RPMI7951 (cell line): ENCODE measurements at regions not wholly inside any gene's neighbourhood (a gene's known extent, or its start where the extent isn't known, plus 50 kb on each side); places are given as distances from the start of the nearest gene placed in this dataset.
"Not testable (repeated sequence)": the region's sequence is repeated elsewhere in the genome, so short reads cannot be mapped to it uniquely, and the experiment has no call there.

ENCODE experiments used
- DNase-seq: peaks from one replicate; pipeline ENCODE4 v3.0.0-alpha.2; 2012; ENCODE audit warnings: low read depth

DNA sequence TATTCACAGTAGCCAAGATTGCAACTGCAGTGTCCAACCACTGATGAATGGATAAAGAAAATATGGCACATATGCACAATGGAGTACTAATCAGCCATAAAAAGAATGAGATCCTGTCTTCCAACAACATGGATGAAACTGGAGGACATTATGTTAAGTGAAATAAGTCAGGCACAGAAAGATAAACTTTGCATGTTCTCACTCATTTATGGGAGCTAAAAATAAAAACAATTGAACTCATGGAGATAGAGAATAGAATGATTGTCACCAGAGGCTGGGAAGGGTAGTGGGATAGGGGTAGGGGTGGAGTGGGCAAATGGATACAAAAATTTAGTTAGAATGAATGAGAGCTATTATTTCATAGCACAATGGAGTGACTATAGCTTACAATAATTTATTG lies 305.5 kb upstream of the ETAA1 start:
- no peak for DNase-seq

- no peak for DNase-seq
Measured at GRCh38 chr2:67095121-67095520, 302.0 kb upstream of the ETAA1 start.

DNA sequence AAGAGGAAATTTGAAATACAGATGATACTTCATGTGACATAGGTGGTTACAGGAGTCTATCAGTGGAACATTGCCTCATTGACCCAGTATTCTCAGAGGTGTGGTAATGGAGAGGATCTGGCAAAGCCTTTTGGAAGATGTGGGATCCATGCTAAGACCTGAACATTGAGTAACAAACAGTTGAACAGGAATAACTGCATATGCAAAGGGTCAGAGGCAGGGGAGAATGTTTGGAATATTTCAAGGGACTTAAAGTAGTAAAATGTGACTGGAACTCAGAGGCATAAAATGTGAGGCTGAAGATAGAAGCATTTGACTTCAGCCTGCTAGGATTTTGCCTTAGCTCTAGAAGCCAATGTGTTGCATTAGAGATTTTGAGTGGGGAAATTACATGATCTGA lies 300.2 kb upstream of the ETAA1 start:
- no peak for DNase-seq

GRCh38 chr2:67103157-67103556 lies 294.0 kb upstream of the ETAA1 start:
- no peak for DNase-seq

GRCh38 chr2:67108231-67108630 lies 288.9 kb upstream of the ETAA1 start:
- no peak for DNase-seq

GRCh38 chr2:67124531-67124930 lies 272.6 kb upstream of the ETAA1 start:
- no peak for DNase-seq

- DNase-seq = peak; percentile 15
Measured at GRCh38 chr2:67130531-67131256, 266.4 kb upstream of the ETAA1 start.

DNA sequence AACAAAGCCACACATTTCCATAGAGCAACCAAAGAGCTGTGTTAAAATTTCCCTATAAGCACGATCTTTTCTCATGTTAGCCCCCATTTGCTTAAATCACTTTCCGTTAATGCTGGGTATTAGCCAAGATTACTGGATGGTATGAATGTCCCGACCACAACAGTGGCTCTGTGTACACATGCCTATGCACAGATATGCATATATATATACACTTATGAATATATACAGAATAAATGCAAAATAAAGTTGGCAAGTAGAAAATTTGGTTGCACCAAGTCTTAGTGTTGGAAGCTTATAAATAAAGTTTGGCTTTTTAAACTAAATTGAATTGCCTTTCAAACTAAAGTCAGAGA lies 265.9 kb upstream of the ETAA1 start:
- DNase-seq = no peak

DNA sequence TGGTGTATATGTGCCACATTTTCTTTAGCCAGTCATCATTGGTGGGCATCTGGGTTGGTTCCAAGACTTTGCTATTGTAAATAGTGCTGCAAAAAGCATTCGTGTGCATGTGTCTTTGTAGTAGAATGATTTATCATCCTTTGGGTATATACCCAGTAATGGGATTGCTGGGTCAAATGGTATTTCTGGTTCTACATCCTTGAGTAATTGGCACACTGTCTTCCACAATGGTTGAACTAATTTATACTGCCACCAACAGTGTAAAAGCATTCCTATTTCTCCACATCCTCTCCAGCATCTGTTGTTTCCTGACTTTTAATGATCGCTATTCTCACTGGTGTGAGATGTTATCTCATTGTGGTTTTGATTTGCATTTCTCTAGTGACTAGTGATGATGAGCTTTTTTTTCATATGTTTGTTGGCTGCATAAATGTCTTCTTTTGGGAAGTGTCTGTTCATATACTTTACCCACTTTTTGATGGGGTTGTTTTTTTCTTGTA lies 264.6 kb upstream of the ETAA1 start:
- not testable (repeated sequence) for DNase-seq

GRCh38 chr2:67135208-67135607 lies 261.9 kb upstream of the ETAA1 start:
- no peak for DNase-seq

GRCh38 chr2:67137699-67138098 lies 259.4 kb upstream of the ETAA1 start:
- DNase-seq = no peak

- DNase-seq = no peak
Measured at GRCh38 chr2:67142071-67142470, 255.1 kb upstream of the ETAA1 start.

GRCh38 chr2:67142741-67143140 lies 254.4 kb upstream of the ETAA1 start:
- DNase-seq = no peak

GRCh38 chr2:67145851-67146250 lies 251.3 kb upstream of the ETAA1 start:
- no peak for DNase-seq

- peak; percentile 17 for DNase-seq
Measured at GRCh38 chr2:67156796-67157195, 240.3 kb upstream of the ETAA1 start.

GRCh38 chr2:67158718-67159117 lies 238.4 kb upstream of the ETAA1 start:
- no peak for DNase-seq

DNA sequence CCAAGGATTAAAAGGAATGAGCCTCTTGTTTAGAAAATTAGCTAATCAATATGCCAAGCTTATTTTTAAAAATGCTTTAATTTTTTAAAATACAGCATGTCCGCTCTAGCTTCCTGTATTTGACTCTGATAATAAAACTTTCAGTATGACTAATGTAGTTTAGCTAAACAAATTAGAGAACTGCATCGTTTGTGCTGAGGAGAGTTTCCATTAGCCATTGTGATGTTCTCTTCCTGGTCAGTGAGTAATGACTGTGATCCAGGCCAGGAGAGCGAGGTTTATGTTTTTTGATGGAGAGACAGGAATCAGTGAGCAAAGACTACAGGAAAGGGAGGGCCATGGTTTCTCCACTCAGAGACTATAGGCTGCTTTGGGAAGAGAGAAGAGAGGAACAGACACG lies 237.2 kb upstream of the ETAA1 start:
- DNase-seq = no peak

- no peak for DNase-seq
Measured at GRCh38 chr2:67164771-67165522, 232.2 kb upstream of the ETAA1 start.

- DNase-seq = no peak
Measured at GRCh38 chr2:67165523-67165990, 231.6 kb upstream of the ETAA1 start.

GRCh38 chr2:67166511-67166910 lies 230.6 kb upstream of the ETAA1 start:
- not testable (repeated sequence) for DNase-seq

DNA sequence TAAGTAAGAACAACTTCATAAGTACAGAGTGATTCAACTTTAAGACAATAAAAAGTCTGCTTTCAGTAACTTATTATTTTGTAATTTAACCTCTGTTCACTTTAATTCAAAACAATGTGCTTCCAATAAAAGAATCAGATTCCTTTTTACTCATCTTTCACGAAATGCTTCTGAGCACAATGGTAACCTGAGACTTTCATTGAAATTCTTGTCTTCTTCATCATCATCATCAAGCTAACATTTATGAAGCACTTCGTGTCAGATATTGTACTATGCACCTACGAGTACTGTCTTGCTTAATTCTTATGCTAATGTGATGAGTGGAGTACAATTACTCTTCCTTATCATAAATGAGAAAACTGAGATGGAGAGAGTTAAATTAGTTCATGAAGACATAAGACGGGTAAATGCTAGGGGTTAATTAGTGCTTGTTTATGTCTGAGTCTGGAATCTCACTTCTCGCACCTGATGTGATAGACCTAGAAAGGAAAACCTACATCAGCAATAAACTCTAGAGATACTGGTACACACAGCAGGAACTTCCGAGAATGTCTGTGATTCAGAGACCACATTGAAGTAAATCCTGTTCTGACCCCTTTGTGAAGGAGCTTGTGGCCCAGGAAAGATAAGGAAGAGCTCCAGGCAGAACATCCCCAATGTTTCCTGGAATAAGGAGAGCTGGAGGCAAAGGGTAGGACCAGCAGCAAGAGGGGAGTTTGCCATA lies 227.6 kb upstream of the ETAA1 start:
- DNase-seq = no peak

DNA sequence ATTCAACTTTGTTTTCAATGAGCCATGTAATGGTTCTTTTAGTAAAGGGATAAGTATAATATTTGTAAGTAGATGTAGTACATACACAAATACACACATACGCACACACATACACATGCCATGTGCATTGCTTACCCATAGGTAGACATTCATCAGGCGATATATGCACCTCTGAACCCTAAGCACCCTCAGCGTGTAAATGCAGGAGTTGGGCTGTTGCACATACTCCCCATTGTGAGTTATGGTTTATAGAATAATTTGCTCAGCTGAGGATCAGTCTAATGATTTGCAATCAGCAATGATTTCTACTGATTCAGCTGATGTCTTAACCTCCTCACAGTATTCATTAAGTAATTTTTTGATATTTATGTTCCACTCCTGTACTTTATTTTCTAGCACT lies 217.6 kb upstream of the ETAA1 start:
- DNase-seq = no peak

DNA sequence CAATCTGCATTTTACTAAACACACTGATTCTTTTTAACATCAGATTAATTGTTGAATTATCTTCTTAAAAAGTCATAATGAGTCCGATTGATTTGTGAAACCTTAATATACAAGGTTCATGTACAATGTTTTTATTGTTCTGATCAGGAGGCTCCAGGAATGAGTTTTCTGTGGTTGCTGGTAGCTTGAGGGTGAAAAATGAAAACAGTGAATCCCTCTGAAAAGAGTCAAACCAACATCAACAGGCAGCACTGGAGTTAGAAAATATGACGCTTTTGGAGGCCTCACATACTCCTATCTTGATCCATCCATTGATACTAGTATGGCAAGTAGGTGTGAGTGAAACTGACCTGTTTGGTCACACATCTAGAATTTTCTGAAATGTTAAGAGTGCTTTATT lies 216.3 kb upstream of the ETAA1 start:
- DNase-seq = no peak
